Umbilical cord (tissue), 1 donor: ENCODE measurements at regions not wholly inside any gene's neighbourhood (a gene's known extent, or its start where the extent isn't known, plus 50 kb on each side); places are given as distances from the start of the nearest gene placed in this dataset.
"Not testable (repeated sequence)": the region's sequence is repeated elsewhere in the genome, so short reads cannot be mapped to it uniquely, and the experiment has no call there.

Experiments used
- DNase-seq: peaks from one replicate; pipeline ENCODE4 v3.0.0-alpha.2; 2015; ENCODE audit warnings: low spot score

DNA sequence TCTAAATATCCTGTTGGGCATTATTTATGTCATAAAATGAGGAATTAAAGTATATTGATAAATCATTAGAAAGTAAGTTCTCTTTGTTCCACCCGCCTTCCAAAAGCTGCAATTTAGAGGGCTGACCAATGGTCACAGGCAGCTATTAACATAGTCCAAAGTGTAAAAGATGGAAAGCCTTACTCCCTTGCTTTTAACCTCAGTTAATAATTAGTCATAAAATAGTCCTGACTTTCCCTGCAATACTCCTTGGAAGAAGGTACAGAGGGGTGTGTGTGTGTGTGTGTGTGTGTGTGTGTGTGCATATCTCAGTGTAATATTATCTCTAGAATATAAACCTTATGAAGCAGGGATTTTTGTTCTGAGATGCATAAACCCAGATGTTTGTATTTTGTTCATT lies 275.4 kb downstream of the FAT4 start:
- no peak for DNase-seq

DNA sequence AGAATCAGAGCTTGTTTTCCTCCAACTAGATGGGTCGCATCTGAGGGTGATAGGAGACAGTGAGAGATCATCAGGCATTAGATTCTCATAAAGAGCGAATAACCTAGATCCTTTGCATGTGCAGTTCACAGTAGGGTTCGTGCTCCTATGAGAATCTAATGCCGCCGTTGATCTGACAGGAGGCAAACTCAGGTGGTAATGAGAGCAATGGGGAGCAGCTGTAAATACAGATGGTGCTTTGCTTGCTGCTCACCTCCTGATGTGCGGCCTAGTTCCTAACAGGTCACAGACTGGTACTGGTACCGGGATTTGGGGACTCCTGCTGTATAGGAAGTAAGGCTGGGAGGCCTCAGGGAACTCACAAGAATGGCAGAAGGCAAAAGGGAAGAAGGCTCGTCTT lies 276.5 kb downstream of the FAT4 start:
- no peak for DNase-seq

DNA sequence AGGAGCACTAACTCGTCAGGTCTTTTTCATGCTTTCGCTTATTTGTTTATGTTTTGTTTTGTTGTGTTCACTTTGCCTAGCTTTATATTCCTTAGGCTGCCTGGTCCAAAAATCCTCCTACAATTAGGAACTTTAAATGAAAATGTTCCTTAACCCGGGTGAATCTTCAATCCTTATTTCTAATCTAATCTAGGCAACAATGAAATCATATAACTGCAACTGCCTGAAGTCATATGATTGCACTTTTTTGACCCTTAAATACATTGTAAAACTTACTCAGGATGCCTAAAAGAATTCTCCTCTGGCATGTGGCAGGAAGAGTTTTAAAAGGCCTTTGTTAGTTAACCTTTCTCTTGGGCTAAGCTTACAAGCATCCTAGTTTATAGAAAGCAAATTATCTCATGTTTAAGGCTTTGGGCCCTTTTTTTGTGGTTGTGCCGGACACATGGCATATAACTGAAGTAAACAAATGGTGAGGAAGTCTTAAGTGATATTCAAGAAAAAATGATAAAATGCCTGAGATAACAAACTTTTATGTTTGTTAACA lies 279.4 kb downstream of the FAT4 start:
- no peak for DNase-seq

DNA sequence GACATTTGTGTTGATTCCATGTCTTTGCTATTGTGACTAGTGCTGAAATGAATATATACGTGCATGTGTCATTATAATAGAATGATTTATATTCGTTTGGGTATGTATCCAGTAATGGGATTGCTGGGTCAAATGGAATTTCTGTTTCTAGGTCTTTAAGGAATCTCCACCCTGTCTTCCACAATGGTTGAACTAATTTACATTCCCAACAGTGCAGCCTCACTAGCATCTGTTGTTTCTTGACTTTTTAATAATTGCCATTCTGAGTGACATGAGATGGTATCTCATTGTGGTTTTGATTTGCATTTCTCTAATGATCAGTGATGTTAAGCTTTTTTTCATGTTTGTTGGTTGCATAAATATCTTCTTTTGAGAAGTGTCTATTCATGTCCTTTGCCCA lies 291.2 kb downstream of the FAT4 start:
- not testable (repeated sequence) for DNase-seq

- peak; percentile 48 for DNase-seq
Observed at GRCh38 chr4:125620066-125620860, 305.5 kb downstream of the FAT4 start.

DNA sequence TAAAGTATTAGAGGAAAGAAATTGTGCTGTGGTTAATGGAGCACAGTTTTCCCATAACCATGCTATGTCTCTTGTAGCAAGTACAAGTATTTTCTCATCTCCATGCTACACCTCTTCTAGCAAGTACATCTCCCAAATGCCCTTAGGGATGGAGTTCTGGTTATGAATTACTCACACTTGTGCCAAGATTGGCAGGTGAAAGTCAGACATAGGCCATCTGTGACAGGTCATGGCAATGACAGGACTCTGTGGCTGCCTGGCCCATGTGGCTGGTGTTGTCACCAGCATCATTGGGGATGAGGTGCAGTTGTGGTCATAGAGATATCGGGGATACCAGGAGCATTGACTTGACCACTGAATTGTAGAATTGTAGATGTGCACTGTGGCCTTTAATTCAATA lies 310.2 kb downstream of the FAT4 start:
- DNase-seq = no peak

DNA sequence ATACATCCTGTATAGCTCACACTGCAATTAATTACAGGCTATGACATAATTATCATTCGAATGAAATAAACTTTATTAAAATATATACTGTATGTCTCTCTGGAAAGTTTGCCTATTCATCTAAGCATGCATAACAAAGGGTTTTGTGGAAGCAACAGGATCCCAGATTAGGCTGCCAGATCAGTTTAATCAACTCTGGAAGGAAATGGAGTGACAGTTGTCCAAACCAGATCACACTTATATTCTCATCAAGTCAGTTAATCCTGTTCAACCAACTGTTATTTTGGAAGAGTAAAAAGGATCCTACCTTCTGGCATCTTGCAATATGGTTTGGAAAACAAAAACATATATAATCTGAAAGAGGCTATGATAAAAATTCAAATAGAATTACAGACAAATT lies 312.2 kb downstream of the FAT4 start:
- no peak for DNase-seq

GRCh38 chr4:125639182-125639621 lies 324.4 kb downstream of the FAT4 start:
- peak; percentile 18 for DNase-seq

GRCh38 chr4:125641611-125642010 lies 326.9 kb downstream of the FAT4 start:
- no peak for DNase-seq

DNA sequence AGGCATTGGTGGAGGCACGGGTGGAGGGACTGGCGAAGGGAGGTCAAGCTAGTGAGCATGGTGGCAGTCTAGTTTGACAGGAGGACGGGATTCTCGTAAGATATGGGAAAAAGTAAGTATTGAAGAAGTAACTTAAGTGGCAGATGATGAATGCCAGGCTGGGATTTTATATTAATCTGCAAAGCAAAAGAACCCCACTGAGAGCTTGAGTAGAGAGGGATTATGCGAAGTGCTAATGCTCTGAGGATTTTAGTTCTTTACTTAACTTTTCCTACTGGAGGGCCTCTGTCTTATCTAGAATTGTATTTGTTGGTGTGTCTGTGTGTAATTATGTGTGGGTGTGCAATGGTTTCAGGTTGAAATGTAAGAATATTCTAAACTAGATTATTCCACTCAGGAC lies 327.9 kb downstream of the FAT4 start:
- peak; percentile 24 for DNase-seq

DNA sequence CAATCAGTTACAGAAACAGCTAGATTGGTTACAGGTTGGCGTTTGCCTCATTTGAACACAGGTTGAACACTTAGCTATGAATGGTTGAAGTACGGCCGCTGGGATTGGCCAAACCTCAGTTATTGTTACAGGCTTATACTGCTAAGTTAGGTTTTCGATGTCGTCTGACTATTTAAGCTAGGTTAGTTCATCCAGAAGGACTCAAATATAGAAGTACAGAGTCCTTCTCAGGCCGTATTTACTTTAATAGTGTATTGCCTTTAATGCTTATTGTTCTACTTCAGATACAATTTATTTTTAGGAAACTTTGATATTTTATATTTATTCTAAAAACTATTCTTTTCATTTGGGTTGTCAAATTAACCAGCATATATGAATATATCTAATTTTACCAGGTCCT lies 334.7 kb downstream of the FAT4 start:
- no peak for DNase-seq

GRCh38 chr4:125650557-125650956 lies 335.8 kb downstream of the FAT4 start:
- no peak for DNase-seq

DNA sequence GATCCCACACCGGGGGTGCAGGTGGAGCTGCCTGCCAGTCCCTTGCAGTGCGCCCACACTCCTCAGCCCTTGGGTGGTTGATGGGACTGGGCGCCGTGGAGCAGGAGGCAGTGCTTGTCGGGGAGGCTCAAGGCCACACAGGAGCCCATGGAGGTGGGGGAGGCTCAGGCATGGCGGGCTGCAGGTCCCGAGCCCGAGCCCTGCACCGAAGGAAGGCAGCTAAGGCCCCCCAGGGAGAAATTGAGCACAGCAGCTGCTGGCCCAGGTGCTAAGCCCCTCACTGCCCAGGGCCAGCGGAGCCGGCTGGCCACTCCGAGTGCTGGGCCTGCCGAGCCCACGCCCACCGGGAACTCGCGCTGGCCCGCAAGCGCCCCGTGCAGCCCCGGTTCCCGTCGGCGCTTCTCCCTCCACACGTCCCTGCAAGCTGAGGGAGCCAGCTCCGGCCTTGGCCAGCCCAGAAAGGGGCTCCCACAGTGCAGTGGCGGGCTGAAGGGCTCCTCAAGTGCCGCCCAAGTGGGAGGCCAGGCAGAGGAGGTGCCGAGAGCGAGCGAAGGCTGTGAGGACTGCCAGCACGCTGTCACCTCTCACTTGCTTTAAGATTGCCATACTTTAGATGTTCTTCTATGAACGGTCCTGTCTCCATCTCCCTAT lies 337.1 kb downstream of the FAT4 start:
- DNase-seq = not testable (repeated sequence)

- no peak for DNase-seq
Observed at GRCh38 chr4:125658773-125659172, 344.0 kb downstream of the FAT4 start.

DNA sequence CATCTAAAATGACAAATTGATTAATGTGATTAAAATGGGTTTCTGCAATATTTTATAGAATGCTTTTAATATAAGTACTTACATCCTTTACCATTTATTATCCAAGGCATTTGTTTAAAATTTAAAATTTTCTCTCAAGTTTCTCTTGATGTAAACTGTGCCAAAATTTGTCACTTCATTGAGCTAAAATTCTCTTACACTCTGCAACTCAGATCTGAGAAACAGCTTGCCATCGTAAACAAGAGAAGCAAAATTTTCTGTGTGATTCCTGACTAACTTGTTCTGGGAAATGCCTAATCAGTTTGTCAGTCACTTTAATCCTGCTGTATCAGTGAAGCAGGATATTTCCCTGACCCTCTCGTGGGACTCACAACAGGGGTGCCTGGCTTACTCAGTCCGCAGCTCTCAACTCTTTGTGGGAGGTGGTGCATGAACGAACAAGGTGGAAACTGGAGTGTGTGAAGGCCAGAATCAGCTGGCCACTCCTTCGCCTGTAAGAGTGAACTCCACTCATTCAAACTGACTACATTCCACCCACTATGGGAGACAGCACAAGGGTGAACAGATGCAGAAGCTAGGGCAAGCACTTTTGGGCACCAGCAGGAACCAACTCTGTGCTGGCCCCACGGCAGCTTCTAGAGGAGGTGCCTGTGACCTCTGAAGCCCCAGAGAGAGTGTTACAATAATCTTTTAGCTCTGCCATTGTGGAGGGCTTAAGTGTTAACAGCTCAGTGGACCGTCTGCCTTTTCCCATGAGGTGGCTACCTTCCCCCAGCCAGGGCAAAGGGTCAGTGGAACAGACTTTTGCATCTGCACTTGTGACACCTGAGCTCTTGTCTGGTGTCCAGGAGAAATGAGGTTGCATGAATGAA lies 349.4 kb downstream of the FAT4 start:
- no peak for DNase-seq

GRCh38 chr4:125666635-125667034 lies 351.9 kb downstream of the FAT4 start:
- DNase-seq = no peak

- DNase-seq = no peak
Observed at GRCh38 chr4:125676156-125676555, 361.4 kb downstream of the FAT4 start.

DNA sequence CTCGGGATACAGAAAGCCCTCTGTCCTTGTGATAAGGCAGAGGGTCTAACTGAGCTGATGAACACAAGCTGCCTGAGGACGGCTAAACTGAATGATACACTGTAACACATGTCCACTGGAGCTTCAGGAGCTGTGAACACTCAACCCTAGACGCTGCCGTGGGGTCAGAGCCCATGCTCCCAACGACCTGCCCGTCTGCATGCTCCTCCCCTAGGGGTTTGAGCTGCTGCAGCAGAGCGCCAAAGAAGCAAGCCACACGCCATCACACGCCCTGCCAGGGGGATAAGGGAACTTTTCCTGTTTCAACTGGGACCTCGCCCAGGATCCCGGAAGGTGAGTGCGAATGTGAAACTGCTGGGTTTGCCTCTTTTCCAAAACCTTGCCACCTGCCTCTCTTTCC lies 361.8 kb downstream of the FAT4 start:
- DNase-seq = no peak

DNA sequence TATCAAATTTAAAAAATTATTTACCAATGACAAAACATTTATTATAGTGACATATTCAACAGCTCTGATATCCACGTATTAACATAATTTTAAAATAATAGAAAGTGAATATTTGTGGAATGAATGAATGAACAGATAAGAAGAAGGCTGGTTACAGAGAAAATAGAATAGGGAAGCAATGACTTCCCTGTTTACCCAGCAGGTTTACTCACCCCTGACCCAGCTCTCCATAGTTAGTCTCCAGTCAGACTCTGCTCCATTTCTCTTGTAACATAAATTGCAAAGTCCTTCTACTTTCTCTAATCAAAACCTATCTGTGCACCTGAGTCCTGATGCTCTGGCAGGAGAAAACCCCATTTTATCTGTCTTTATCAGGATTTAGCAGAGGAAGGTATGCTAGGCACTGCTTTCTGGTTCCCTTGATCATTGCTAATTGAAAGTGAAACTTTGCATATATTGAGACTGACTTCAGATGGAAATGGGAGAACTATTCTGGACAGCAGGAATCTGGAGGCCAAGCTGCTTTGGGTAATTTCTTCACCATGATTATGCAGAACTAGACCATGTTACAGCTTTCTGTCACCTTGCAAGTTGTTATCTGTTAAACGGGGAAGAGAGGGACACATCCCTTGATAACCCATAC lies 363.0 kb downstream of the FAT4 start:
- DNase-seq = no peak

DNA sequence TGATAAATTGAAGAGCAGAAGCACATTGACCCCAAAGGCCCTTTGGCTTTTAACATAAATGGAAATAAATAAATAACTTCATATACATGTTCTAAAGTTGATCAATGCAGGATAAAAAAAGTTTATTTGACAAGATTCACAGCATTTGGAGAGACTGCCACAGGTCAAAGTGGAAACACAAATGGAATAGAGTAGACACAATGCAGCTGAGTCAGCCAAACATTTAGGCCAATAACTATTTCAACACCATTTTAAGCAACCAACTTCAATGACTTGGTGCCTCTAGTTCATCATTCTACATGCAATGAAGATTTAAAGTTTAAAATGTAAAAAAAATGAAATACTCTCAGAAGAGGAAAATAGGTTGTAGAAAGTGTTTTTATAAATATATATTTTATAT lies 365.2 kb downstream of the FAT4 start:
- no peak for DNase-seq

GRCh38 chr4:125681240-125681639 lies 366.5 kb downstream of the FAT4 start:
- DNase-seq = no peak

- no peak for DNase-seq
Observed at GRCh38 chr4:125682730-125683129, 368.0 kb downstream of the FAT4 start.
